ENCODE measurements at regions not wholly inside any gene's neighbourhood (a gene's known extent, or its start where the extent isn't known, plus 50 kb on each side); places are given as distances from the start of the nearest gene placed in this dataset.

DNA sequence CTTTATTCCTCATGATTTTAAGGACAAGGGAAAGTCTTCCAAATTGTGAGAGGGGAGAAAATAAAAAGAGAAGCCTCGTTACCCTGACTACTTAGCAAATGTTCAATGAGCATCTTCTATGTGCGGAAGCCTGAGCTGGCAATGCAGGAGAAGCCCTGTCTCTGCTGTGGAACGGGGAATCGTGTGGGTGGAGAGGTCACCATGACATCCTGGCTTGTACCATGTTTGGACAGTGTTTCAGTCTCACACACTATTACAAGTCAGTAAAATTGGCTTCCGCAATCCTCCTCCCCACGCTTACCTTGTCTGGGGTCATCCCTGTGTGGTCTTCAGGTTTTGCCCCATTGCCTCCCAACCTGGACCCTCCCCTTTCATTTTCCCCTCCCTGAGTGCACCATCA lies 65.0 kb upstream of the PPM1B start:
- no peak for TF ChIP-seq TAF1 (IDR thresholded peaks at IDR 0.05; ENCODE audit: low read depth, low read length)
- no peak for TF ChIP-seq POLR2A (IDR thresholded peaks at IDR 0.05; ENCODE audit: low read depth, low read length)
